ENCODE measurements at regions not wholly inside any gene's neighbourhood (a gene's known extent, or its start where the extent isn't known, plus 50 kb on each side); places are given as distances from the start of the nearest gene placed in this dataset.

GRCh38 chrX:66961665-66962064 lies 322.8 kb upstream of the EDA2R start:
- TF ChIP-seq CTCF (IDR thresholded peaks at IDR 0.05) (no peak), POLR2A (IDR thresholded peaks at IDR 0.05) (no peak)

Data from body of pancreas (tissue), 4 donors.